NCI-H1436 (cell line): ENCODE measurements at regions not wholly inside any gene's neighbourhood (a gene's known extent, or its start where the extent isn't known, plus 50 kb on each side); places are given as distances from the start of the nearest gene placed in this dataset.

ENCODE experiments used
- DNase-seq: peaks from one replicate; lab custom pipeline; 2025; lab: John Stamatoyannopoulos, UW

DNA sequence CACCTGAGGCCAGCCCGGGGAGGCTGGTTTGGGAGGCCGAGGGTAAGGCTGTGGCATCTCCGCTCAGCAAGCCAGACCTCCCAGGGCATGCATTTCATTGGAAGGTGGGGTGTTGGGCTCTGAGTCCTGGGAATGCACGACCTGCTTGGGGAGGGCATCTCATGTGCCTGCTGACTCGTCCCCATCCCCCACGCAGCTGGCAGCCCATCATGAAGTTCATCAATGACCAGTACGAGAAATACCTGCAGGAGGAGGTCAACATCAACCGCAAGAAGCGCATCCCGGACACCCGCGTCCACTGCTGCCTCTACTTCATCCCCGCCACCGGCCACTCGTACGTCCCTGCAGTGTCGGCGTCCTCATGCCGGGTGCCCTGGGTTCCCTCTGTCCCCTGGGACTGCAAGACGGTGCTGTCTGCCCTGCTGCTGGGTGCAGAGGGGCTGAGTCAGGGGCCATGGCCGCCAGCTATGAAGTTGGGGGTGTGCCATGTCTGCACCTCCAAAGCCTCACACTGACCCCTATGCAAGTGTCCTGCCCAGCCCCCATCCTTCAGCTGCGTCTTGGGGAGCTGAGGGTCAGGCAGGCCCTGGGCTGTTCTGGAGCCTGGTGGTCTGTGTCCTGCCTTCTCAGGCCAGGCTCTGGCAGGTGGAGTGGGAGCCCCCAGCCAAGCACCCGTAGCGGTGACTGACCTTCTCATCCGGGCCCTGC lies 347.9 kb downstream of the SEC14L1 start:
- no peak for DNase-seq

- DNase-seq: no peak
These were observed 348.6 kb downstream of the SEC14L1 start for GRCh38 chr17:77489239-77489892.

DNA sequence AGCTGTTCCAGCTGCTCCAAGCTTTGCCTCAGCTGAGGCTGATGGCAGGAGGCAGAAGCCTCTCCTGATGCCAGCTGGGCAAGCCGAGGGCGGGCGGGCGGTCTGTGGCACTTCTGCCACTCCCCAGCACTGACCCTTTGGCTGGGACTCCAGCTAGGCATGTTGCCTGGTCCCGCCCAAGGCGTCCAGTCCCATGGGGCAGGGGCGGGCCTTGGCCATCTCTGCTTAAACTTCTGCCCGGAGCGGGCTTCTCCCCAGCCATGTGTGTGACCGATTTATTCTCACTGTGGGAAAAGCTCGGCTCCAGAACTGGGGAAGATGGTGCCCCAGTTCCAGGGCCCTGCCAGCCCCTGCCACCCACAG lies 349.1 kb downstream of the SEC14L1 start:
- no peak for DNase-seq

- DNase-seq: no peak
These were observed 349.8 kb downstream of the SEC14L1 start for GRCh38 chr17:77490361-77491183.

- no peak for DNase-seq
These were observed 351.2 kb downstream of the SEC14L1 start for GRCh38 chr17:77491921-77492445.

DNA sequence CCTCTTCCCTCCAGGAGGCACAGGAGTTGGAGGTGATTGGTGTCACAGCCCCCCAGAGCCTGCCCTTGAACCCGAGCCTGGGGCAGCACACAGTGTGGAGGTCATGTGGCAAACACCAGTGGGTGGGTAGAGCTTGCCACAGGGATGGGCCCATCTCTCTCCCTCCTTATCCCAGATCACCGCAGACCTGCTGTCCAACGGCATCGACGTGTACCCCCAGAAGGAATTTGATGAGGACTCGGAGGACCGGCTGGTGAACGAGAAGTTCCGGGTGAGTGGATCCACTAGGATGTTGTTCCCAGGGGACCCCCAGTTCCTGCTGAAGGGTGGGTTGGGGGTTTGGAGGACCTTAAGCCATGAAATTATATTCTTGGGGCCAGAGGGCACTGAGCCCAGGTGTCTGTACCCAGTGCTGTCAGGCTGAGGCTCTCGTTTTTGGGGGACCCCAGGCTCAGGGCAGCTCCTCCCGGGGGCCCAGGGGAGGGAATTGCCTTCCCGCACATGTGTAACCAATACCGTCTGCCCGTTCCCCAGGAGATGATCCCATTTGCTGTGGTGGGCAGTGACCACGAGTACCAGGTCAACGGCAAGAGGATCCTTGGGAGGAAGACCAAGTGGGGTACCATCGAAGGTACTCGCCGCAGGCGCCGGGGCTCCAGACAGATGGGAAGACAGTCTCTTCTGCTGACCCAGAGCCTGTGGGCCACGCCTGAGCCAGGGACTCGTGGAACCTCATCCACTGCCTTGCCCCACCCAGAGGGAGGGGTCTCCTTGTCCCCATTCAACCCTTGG lies 351.9 kb downstream of the SEC14L1 start:
- no peak for DNase-seq

DNA sequence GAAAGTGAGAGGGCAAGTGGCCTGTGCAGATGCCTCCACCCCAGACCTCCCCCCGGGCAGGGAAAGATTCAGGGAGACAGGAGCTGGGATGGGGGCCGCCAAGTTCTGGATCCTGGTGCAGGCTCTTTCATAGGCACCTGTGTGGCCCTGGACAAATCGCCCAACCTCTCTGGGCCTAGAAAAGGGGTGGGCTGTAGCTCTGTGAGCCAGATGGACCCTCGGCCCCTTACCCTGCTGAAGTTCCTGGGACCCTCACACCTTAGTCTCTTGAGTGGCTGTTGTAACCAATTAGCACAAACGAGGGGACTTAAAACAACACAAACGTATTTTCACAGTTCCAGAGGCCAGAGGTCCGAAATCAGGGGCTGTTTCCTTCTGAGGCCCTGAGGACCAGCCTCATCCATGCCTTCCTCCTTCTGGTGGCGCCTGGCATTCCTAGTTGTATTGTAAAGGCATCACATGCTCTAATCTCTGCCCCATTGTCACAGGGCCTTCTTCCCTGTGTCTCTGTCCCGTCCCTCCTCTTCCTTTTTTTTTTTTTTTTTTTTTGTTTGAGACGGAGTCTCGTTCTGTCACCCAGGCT lies 352.6 kb downstream of the SEC14L1 start:
- no peak for DNase-seq

DNA sequence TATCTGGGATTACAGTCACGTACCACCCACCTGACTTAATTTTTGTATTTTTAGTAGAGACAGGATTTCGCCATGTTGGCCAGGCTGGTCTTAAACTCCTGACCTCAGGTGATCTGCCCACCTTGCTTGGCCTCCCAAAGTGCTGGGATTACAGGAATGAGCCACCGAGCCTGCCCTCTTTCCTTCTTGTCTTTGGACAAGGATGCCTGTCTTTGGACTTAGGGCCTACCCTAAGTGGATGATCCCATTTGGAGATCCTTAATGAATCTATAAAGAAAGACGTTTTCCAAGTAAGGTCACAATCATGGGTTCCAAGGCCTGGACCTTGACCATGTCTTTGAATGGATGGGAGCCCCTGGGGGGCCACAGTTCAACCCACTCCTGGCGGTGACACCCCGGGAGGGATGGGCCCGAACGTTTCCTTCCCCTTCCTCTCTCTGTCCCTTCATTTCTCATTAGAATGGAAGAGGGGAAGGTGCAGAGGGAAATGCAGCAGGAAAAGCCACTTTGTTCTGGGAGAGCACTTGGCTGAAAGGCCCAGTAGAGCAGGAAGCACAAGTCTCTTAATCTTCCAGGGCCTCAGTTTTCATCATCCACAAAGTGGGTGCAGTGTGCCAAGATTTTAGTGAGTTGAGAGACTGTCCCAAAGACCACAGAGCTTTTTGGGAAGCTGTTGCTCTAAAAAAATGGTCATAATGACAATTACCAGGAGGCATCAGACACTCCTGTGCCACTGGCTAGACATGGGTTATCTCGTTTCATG lies 353.3 kb downstream of the SEC14L1 start:
- DNase-seq: no peak

GRCh38 chr17:77494664-77495435 lies 354.1 kb downstream of the SEC14L1 start:
- peak; percentile 64 for DNase-seq

- DNase-seq: no peak
These were observed 354.8 kb downstream of the SEC14L1 start for GRCh38 chr17:77495575-77495974.

- DNase-seq: no peak
These were observed 355.6 kb downstream of the SEC14L1 start for GRCh38 chr17:77496401-77496801.

GRCh38 chr17:77496831-77497577 lies 356.2 kb downstream of the SEC14L1 start:
- DNase-seq: no peak

- DNase-seq: no peak
These were observed 356.8 kb downstream of the SEC14L1 start for GRCh38 chr17:77497578-77497934.

- DNase-seq: no peak
These were observed 357.4 kb downstream of the SEC14L1 start for GRCh38 chr17:77498091-77498741.

GRCh38 chr17:77498791-77499698 lies 358.3 kb downstream of the SEC14L1 start:
- no peak for DNase-seq

- DNase-seq: no peak
These were observed 359.1 kb downstream of the SEC14L1 start for GRCh38 chr17:77499699-77500435.

DNA sequence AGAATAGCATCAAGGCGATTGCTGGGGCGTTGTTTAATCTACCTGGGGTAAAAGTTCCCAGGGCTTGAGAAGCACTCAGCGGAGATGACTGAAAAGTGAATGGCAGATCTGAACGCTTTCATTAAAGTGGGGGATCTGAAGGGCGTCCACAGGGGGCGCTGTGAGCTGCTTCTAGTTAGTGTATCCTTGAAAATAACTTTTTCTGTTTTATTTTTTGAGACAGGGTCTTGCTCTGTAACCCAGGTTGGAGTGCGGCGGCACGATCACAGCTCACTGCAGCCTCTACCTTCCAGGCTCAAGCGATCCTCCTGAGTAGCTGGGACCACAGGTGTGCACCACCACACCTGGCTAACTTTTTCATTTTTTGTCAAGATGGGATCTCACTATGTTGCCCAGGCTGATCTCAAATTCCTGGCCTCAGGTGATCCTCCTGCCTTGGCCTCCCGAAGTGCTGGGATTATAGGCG lies 360.4 kb downstream of the SEC14L1 start:
- no peak for DNase-seq
